Breast epithelium (tissue), 4 donors: ENCODE measurements at regions not wholly inside any gene's neighbourhood (a gene's known extent, or its start where the extent isn't known, plus 50 kb on each side); places are given as distances from the start of the nearest gene placed in this dataset.

Experiments used
- DNase-seq, 2 donors: peaks; one replicate each; pipeline ENCODE4 v3.0.0-alpha.2; 2019; ENCODE audit warnings: low spot score in 2 of 2
- H3K27ac ChIP-seq, 2 donors: fragments of 200-600 bp; sonication (generic) in 1 of 2; one replicate each; pipeline ENCODE4 v1.5.1; 2016 to 2019; ENCODE audit warnings: mild to moderate bottlenecking in 1 of 2
- H3K27me3 ChIP-seq, 2 donors: fragments of 200-600 bp; sonication (generic) in 1 of 2; one replicate each; pipeline versions ENCODE4 v1.5.1 to v1.6.0; 2017 to 2019; ENCODE audit warnings: control low read depth in 1 of 2, mild to moderate bottlenecking in 1 of 2
- H3K36me3 ChIP-seq: fragments of 200-600 bp; one replicate; pipeline ENCODE4 v1.5.1; 2019
- H3K4me1 ChIP-seq, 2 donors: fragments of 200-600 bp; sonication (generic); one replicate each; pipeline ENCODE4 v1.5.1; 2016 to 2019; ENCODE audit warnings: control low read depth in 1 of 2
- H3K4me3 ChIP-seq, 3 donors: fragments of 200-600 bp; sonication (generic); 1 replicate in 2 of 3; 2 replicates in 1 of 3; pipeline ENCODE4 v1.5.1; 2016 to 2019; ENCODE audit warnings: mild to moderate bottlenecking in 3 of 3, moderate library complexity in 2 of 3
- H3K9me3 ChIP-seq, 2 donors: fragments of 200-600 bp; sonication (generic) in 1 of 2; one replicate each; pipeline ENCODE4 v1.5.1; 2016 to 2019; ENCODE audit warnings: control low read depth in 1 of 2
- CTCF ChIP-seq, 3 donors: fragments of 450-650 bp; IDR thresholded peaks; one replicate each; pipeline ENCODE4 v1.5.1; 2016 to 2017; ENCODE audit warnings: antibody characterized with exemption in 3 of 3, mild to moderate bottlenecking in 3 of 3, moderate library complexity in 3 of 3
- POLR2A ChIP-seq: fragments of 450-650 bp; IDR thresholded peaks from one replicate; pipeline ENCODE4 v1.6.1; 2016; ENCODE audit warnings: antibody characterized with exemption, mild to moderate bottlenecking, moderate library complexity
- POLR2AphosphoS5 ChIP-seq, 3 donors: sonication (generic); formaldehyde crosslinking; IDR thresholded peaks; one replicate each; pipeline ENCODE4 v1.6.1; 2017; ENCODE audit warnings: antibody characterized with exemption in 3 of 3
- intact Hi-C: fragments of 100-400 bp; cut with DNase I; formaldehyde crosslinking; loops from one replicate; pipeline ENCODE4 v1.15.1; 2023; ENCODE audit warnings: low total_unique reads

GRCh38 chr11:86185381-86185750 is 59.2 kb upstream of the EED start:
- H3K4me1 ChIP-seq, result peaks cover 0 to 5% of the 10 kb centered on the region in 2 donors
- no peaks in the 10 kb centered on the region for H3K36me3 ChIP-seq
- no peaks in the 10 kb centered on the region for H3K27me3 ChIP-seq
- H3K9me3 ChIP-seq, result no peaks in the 10 kb centered on the region
- TF ChIP-seq POLR2AphosphoS5 (IDR thresholded peaks at IDR 0.05), result no peak
- no peak for TF ChIP-seq CTCF (IDR thresholded peaks at IDR 0.05)
- no peak for TF ChIP-seq POLR2A
- intact Hi-C loops, result no loop called here
- DNase-seq, result no peak
- H3K27ac ChIP-seq, result no peak overlapping the region
- no peak overlapping the region for H3K4me3 ChIP-seq

GRCh38 chr11:86184728-86185380 is 59.7 kb upstream of the EED start:
- no peaks in the 10 kb centered on the region for H3K27me3 ChIP-seq
- H3K9me3 ChIP-seq, result no peaks in the 10 kb centered on the region
- H3K36me3 ChIP-seq, result no peaks in the 10 kb centered on the region
- DNase-seq, result no peak
- intact Hi-C loops, result no loop called here
- no peak overlapping the region for H3K4me3 ChIP-seq
- H3K27ac ChIP-seq, result no peak overlapping the region
- H3K4me1 ChIP-seq, result peaks cover 0 to 5% of the 10 kb centered on the region in 2 donors
- TF ChIP-seq POLR2A (no peak), POLR2AphosphoS5 (IDR thresholded peaks at IDR 0.05) (no peak), CTCF (IDR thresholded peaks at IDR 0.05) (no peak)

GRCh38 chr11:86183694-86184093 is 60.9 kb upstream of the EED start:
- Histone ChIP-seq H3K27ac (no peak overlapping the region), H3K4me1 (peaks cover 0 to 5% of the 10 kb centered on the region in 2 donors), H3K36me3 (no peaks in the 10 kb centered on the region), H3K9me3 (no peaks in the 10 kb centered on the region), H3K4me3 (no peak overlapping the region), H3K27me3 (no peaks in the 10 kb centered on the region)
- DNase-seq, result no peak
- TF ChIP-seq POLR2AphosphoS5 (IDR thresholded peaks at IDR 0.05), result no peak
- TF ChIP-seq POLR2A, result no peak
- TF ChIP-seq CTCF (IDR thresholded peaks at IDR 0.05), result no peak
- intact Hi-C loops, result no loop called here

- intact Hi-C loops, result no loop called here
- peaks cover 0 to 5% of the 10 kb centered on the region in 2 donors for H3K4me1 ChIP-seq
Observed at GRCh38 chr11:86182976-86183584, 61.5 kb upstream of the EED start.

More at GRCh38 chr11:86182976-86183584, 61.5 kb upstream of the EED start:
- Histone ChIP-seq H3K27me3 (no peaks in the 10 kb centered on the region), H3K4me3 (no peak overlapping the region), H3K27ac (no peak overlapping the region), H3K36me3 (no peaks in the 10 kb centered on the region), H3K9me3 (no peaks in the 10 kb centered on the region)
- DNase-seq, result no peak
- TF ChIP-seq POLR2A (no peak), CTCF (IDR thresholded peaks at IDR 0.05) (no peak), POLR2AphosphoS5 (IDR thresholded peaks at IDR 0.05) (no peak)
